Choroid plexus epithelial cell (primary cell): ENCODE measurements at regions not wholly inside any gene's neighbourhood (a gene's known extent, or its start where the extent isn't known, plus 50 kb on each side); places are given as distances from the start of the nearest gene placed in this dataset.

Experiments used
- DNase-seq: peaks from one replicate; pipeline ENCODE4 v3.0.0-alpha.2; 2010; ENCODE audit warnings: low read depth
- H3K4me3 ChIP-seq: 2 replicates; pipeline ENCODE4 v1.5.1; 2011; ENCODE audit warnings: low read depth, mild to moderate bottlenecking, control low read depth, low read length, moderate library complexity
- TF ChIP-seq, protein P1 (sequence below): conservative IDR thresholded peaks from 2 replicates; pipeline ENCODE4 v1.5.1; 2011; ENCODE audit warnings: low read depth, mild to moderate bottlenecking, control low read depth, inconsistent platforms, low read length, moderate library complexity

GRCh38 chr12:67910360-67911274 lies 78.6 kb upstream of the IFNG-AS1 start:
- no peak overlapping the region for H3K4me3 ChIP-seq
- TF ChIP-seq, protein P1, sequence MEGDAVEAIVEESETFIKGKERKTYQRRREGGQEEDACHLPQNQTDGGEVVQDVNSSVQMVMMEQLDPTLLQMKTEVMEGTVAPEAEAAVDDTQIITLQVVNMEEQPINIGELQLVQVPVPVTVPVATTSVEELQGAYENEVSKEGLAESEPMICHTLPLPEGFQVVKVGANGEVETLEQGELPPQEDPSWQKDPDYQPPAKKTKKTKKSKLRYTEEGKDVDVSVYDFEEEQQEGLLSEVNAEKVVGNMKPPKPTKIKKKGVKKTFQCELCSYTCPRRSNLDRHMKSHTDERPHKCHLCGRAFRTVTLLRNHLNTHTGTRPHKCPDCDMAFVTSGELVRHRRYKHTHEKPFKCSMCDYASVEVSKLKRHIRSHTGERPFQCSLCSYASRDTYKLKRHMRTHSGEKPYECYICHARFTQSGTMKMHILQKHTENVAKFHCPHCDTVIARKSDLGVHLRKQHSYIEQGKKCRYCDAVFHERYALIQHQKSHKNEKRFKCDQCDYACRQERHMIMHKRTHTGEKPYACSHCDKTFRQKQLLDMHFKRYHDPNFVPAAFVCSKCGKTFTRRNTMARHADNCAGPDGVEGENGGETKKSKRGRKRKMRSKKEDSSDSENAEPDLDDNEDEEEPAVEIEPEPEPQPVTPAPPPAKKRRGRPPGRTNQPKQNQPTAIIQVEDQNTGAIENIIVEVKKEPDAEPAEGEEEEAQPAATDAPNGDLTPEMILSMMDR, result no peak
- peak; percentile 79 for DNase-seq

- no peak overlapping the region for H3K4me3 ChIP-seq
- TF ChIP-seq, protein P1, result no peak
- no peak for DNase-seq
Observed at GRCh38 chr12:67911275-67911600, 78.0 kb upstream of the IFNG-AS1 start.

GRCh38 chr12:67911789-67912188 lies 77.5 kb upstream of the IFNG-AS1 start:
- H3K4me3 ChIP-seq, result no peak overlapping the region
- no peak for DNase-seq
- TF ChIP-seq, protein P1, result no peak

DNA sequence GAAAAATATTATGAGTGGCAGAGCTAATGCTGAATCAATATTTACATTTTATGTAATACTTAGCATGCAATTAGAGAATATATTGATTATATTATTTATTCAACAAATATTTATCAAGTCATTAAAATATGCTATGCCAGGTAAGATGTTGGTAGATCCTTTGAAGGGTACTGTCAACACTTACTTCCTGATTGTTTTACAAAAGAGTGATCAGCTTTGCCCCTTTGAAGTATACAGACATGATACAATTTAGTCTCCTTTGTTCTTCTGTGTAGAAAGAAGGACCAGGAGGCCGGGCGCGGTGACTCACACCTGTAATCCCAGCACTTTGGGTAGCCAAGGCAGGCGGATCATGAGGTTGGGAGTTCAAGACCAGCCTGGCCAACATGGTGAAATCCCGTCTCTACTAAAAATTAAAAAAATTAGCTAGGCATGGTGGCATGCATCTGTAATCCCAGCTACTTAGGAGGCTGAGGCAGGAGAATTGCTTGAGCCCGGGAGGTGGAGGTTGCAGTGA lies 73.9 kb upstream of the IFNG-AS1 start:
- DNase-seq, result no peak
- H3K4me3 ChIP-seq, result no peak overlapping the region
- TF ChIP-seq, protein P1, result no peak

DNA sequence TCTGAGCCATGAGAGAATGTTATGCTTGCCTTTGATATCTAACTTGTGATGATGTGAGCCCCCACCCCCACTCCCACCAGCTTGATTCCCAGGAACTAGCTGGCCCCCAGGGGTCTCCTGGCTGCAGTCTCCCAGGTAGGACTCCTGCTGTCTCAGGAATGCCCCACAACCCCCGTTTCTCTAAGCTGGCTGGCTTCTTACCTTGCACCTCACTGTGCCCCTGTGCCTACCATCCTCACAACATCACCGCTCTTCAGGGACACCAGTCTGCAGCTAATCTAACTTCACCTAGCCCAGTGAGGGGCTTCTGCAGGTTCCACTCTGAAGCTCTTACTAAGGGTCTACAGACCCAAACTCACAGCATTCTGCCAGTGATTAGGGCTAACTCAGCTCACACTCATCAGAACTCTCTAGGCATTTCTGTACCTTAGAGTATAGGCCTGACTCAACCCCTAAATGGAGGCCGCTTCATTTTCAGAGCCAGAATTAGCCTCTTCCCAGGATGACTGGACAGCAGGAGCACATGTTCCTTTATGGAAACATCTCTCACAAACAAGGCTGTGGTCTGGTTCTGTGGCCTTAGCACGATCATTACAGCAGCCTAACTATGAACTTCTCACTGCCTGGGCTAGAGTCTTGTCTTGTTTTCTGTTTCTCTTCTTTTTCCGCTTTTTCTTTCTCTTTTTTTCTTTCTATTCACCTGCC lies 72.8 kb upstream of the IFNG-AS1 start:
- TF ChIP-seq, protein P1, result no peak
- H3K4me3 ChIP-seq, result no peak overlapping the region
- no peak for DNase-seq

DNA sequence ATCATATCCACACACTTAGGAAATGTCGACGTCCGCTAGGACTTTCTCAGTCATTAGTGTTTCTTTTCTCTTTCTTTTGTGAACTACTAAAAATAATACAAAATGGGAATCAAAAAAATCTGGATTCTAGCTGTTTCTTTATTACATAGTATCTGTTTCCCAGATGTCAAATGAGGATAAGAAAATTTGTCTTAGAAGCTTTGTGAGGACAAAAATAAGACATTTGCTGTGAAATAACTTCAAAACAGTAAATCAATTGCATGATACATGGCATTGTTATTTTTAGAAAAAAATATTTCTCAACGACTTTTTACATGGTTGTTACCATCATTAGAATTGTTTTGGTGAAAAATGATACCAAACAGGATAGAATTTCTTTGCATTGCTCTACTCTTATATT lies 71.4 kb upstream of the IFNG-AS1 start:
- no peak for DNase-seq
- no peak overlapping the region for H3K4me3 ChIP-seq
- TF ChIP-seq, protein P1, result no peak
